ENCODE measurements at regions not wholly inside any gene's neighbourhood (a gene's known extent, or its start where the extent isn't known, plus 50 kb on each side); places are given as distances from the start of the nearest gene placed in this dataset.

- no peaks in the 10 kb centered on the region for H3K36me3 Mint-ChIP-seq (ENCODE audit: low read depth)
- no peaks in the 10 kb centered on the region for H3K4me1 Mint-ChIP-seq
- peaks cover 8% of the 10 kb centered on the region for H3K9me3 Mint-ChIP-seq
- H3K27me3 Mint-ChIP-seq (ENCODE audit: low read depth), result no peaks in the 10 kb centered on the region
- no peak overlapping the region for H3K27ac Mint-ChIP-seq
- H3K4me3 Mint-ChIP-seq, result no peak overlapping the region
- no peak for TF ChIP-seq CTCF (IDR thresholded peaks at IDR 0.05; ENCODE audit: unreplicated experiment in 3 of 3)
Observed at GRCh38 chr3:146739203-146739671, 134.1 kb upstream of the PLSCR5 start.

GRCh38 chr3:146732325-146732724, 127.2 kb upstream of the PLSCR5 start:
- H3K27me3 Mint-ChIP-seq (ENCODE audit: low read depth), result no peaks in the 10 kb centered on the region
- TF ChIP-seq CTCF (IDR thresholded peaks at IDR 0.05; ENCODE audit: unreplicated experiment in 3 of 3), result no peak
- no peaks in the 10 kb centered on the region for H3K36me3 Mint-ChIP-seq (ENCODE audit: low read depth)
- H3K4me3 Mint-ChIP-seq, result no peak overlapping the region
- no peak overlapping the region for H3K27ac Mint-ChIP-seq
- H3K4me1 Mint-ChIP-seq, result no peaks in the 10 kb centered on the region
- peaks cover 21% of the 10 kb centered on the region for H3K9me3 Mint-ChIP-seq

GRCh38 chr3:146715170-146715569, 110.0 kb upstream of the PLSCR5 start:
- no peaks in the 10 kb centered on the region for H3K36me3 Mint-ChIP-seq (ENCODE audit: low read depth)
- H3K27me3 Mint-ChIP-seq (ENCODE audit: low read depth), result no peaks in the 10 kb centered on the region
- no peak overlapping the region for H3K27ac Mint-ChIP-seq
- no peaks in the 10 kb centered on the region for H3K9me3 Mint-ChIP-seq
- no peak overlapping the region for H3K4me3 Mint-ChIP-seq
- no peaks in the 10 kb centered on the region for H3K4me1 Mint-ChIP-seq
- TF ChIP-seq CTCF (IDR thresholded peaks at IDR 0.05; ENCODE audit: unreplicated experiment in 3 of 3), result no peak

GRCh38 chr3:146712806-146713205, 107.7 kb upstream of the PLSCR5 start:
- no peaks in the 10 kb centered on the region for H3K4me1 Mint-ChIP-seq
- no peak for TF ChIP-seq CTCF (IDR thresholded peaks at IDR 0.05; ENCODE audit: unreplicated experiment in 3 of 3)
- H3K27me3 Mint-ChIP-seq (ENCODE audit: low read depth), result no peaks in the 10 kb centered on the region
- H3K4me3 Mint-ChIP-seq, result no peak overlapping the region
- no peaks in the 10 kb centered on the region for H3K36me3 Mint-ChIP-seq (ENCODE audit: low read depth)
- H3K9me3 Mint-ChIP-seq, result no peaks in the 10 kb centered on the region
- no peak overlapping the region for H3K27ac Mint-ChIP-seq

GRCh38 chr3:146709969-146710368, 104.8 kb upstream of the PLSCR5 start:
- H3K4me3 Mint-ChIP-seq, result no peak overlapping the region
- H3K36me3 Mint-ChIP-seq (ENCODE audit: low read depth), result no peaks in the 10 kb centered on the region
- H3K27ac Mint-ChIP-seq, result no peak overlapping the region
- no peak for TF ChIP-seq CTCF (IDR thresholded peaks at IDR 0.05; ENCODE audit: unreplicated experiment in 3 of 3)
- H3K27me3 Mint-ChIP-seq (ENCODE audit: low read depth), result no peaks in the 10 kb centered on the region
- no peaks in the 10 kb centered on the region for H3K4me1 Mint-ChIP-seq
- no peaks in the 10 kb centered on the region for H3K9me3 Mint-ChIP-seq

- Mint-ChIP-seq H3K9me3 (no peaks in the 10 kb centered on the region), H3K27me3 (ENCODE audit: low read depth) (no peaks in the 10 kb centered on the region), H3K4me3 (no peak overlapping the region), H3K4me1 (no peaks in the 10 kb centered on the region), H3K36me3 (ENCODE audit: low read depth) (no peaks in the 10 kb centered on the region), H3K27ac (no peak overlapping the region)
- no peak for TF ChIP-seq CTCF (IDR thresholded peaks at IDR 0.05; ENCODE audit: unreplicated experiment in 3 of 3)
Observed at GRCh38 chr3:146705225-146705624, 100.1 kb upstream of the PLSCR5 start.
